Liver (tissue), 8 donors: ENCODE measurements at regions not wholly inside any gene's neighbourhood (a gene's known extent, or its start where the extent isn't known, plus 50 kb on each side); places are given as distances from the start of the nearest gene placed in this dataset.

Experiments
- DNase-seq: peaks from one replicate; pipeline ENCODE4 v3.0.0-alpha.2; 2017; ENCODE audit warnings: low spot score
- H3K27ac ChIP-seq, 2 donors: one replicate each; pipeline ENCODE4 v1.7.0; 2013; ENCODE audit warnings: inconsistent platforms in 2 of 2, low read length in 2 of 2, control low read depth in 1 of 2, low read depth in 1 of 2, mild to moderate bottlenecking in 1 of 2
- H3K27me3 ChIP-seq, 4 donors: one replicate each; pipeline versions ENCODE4 v1.6.1 to v1.7.0; 2013; ENCODE audit warnings: low read length in 3 of 4, inconsistent platforms in 1 of 4, mild to moderate bottlenecking in 1 of 4, moderate library complexity in 1 of 4; ENCODE audit not compliant: control insufficient read depth in 4 of 4, insufficient read depth in 4 of 4
- H3K36me3 ChIP-seq, 4 donors: one replicate each; pipeline versions ENCODE4 v1.6.1 to v1.7.0; 2013; ENCODE audit warnings: low read length in 3 of 4, mild to moderate bottlenecking in 3 of 4, low read depth in 1 of 4, moderate library complexity in 1 of 4; ENCODE audit not compliant: control insufficient read depth in 4 of 4, insufficient read depth in 3 of 4
- H3K4me1 ChIP-seq, 4 donors: one replicate each; pipeline versions ENCODE4 v1.6.1 to v1.7.0; 2013; ENCODE audit warnings: low read length in 3 of 4, mild to moderate bottlenecking in 3 of 4, moderate library complexity in 1 of 4; ENCODE audit not compliant: control insufficient read depth in 4 of 4, insufficient read depth in 4 of 4
- H3K4me3 ChIP-seq, 3 donors: one replicate each; pipeline versions ENCODE4 v1.6.1 to v1.7.0; 2013; ENCODE audit warnings: low read length in 3 of 3, control low read depth in 1 of 3, low read depth in 1 of 3, mild to moderate bottlenecking in 1 of 3
- H3K9ac ChIP-seq, 2 donors: one replicate each; pipeline ENCODE4 v1.7.0; 2013; ENCODE audit warnings: low read length in 2 of 2, mild to moderate bottlenecking in 2 of 2, moderate library complexity in 2 of 2, control low read depth in 1 of 2, low read depth in 1 of 2
- H3K9me3 ChIP-seq, 4 donors: one replicate each; pipeline versions ENCODE4 v1.6.1 to v1.7.0; 2013; ENCODE audit warnings: low read length in 3 of 4; ENCODE audit not compliant: control insufficient read depth in 4 of 4
- CTCF ChIP-seq: fragments of 150-350 bp; IDR thresholded peaks from 2 replicates; pipeline ENCODE4 v1.5.1; 2017; ENCODE audit warnings: improper control_type of control experiment, low read depth, low read length; ENCODE audit not compliant: missing input control
- EGR1 ChIP-seq, 2 donors: IDR thresholded peaks; 2 replicates each; pipeline ENCODE4 v1.6.1; 2016 to 2018; ENCODE audit warnings: antibody characterized with exemption in 2 of 2, low read depth in 2 of 2
- FOXA1 ChIP-seq: IDR thresholded peaks from 2 replicates; pipeline ENCODE4 v1.6.1; 2016; ENCODE audit warnings: antibody characterized with exemption
- FOXA2 ChIP-seq: IDR thresholded peaks from 2 replicates; pipeline ENCODE4 v1.6.1; 2016; ENCODE audit warnings: antibody characterized with exemption
- GABPA ChIP-seq, 2 donors: IDR thresholded peaks in 1 of 2; conservative IDR thresholded peaks in 1 of 2; 2 replicates each; pipeline ENCODE4 v1.6.1; 2016; ENCODE audit warnings: antibody characterized with exemption in 2 of 2, mild to moderate bottlenecking in 1 of 2, moderate library complexity in 1 of 2
- HNF4A ChIP-seq, 2 donors: conservative IDR thresholded peaks; 2 replicates each; pipeline ENCODE4 v1.6.1; 2016; ENCODE audit warnings: antibody characterized with exemption in 2 of 2, mild to moderate bottlenecking in 2 of 2
- HNF4G ChIP-seq: IDR thresholded peaks from 2 replicates; pipeline ENCODE4 v1.6.1; 2016; ENCODE audit warnings: antibody characterized with exemption
- JUND ChIP-seq, 2 donors: IDR thresholded peaks; 2 replicates each; pipeline ENCODE4 v1.6.1; 2016; ENCODE audit warnings: antibody characterized with exemption in 2 of 2
- MAX ChIP-seq: IDR thresholded peaks from 2 replicates; pipeline ENCODE4 v1.6.1; 2016; ENCODE audit warnings: antibody characterized with exemption
- NR2F2 ChIP-seq: IDR thresholded peaks from 2 replicates; pipeline ENCODE4 v1.6.1; 2016; ENCODE audit warnings: antibody characterized with exemption
- RAD21 ChIP-seq, 2 donors: IDR thresholded peaks; 2 replicates each; pipeline ENCODE4 v1.6.1; 2016; ENCODE audit warnings: antibody characterized with exemption in 2 of 2, mild to moderate bottlenecking in 2 of 2
- RXRA ChIP-seq, 2 donors: IDR thresholded peaks; 2 replicates each; pipeline ENCODE4 v1.6.1; 2017 to 2018; ENCODE audit warnings: antibody characterized with exemption in 2 of 2, mild to moderate bottlenecking in 1 of 2
- SP1 ChIP-seq: IDR thresholded peaks from 2 replicates; pipeline ENCODE4 v1.6.1; 2018; ENCODE audit warnings: antibody characterized with exemption, mild to moderate bottlenecking
- TAF1 ChIP-seq: conservative IDR thresholded peaks from 2 replicates; pipeline ENCODE4 v1.6.1; 2016; ENCODE audit warnings: antibody characterized with exemption, mild to moderate bottlenecking
- YY1 ChIP-seq: IDR thresholded peaks from 2 replicates; pipeline ENCODE4 v1.6.1; 2016; ENCODE audit warnings: antibody characterized with exemption, mild to moderate bottlenecking
- WGBS: extraction: QIAGEN DNeasy Blood & Tissue Kit; methylation state at CpG from one replicate; pipeline ENCODE4 v1.1.7; 2013; 5-methylcytosine and 5-hydroxymethylcytosine counted together
- TF ChIP-seq, protein P1 (sequence below): IDR thresholded peaks from 2 replicates; pipeline ENCODE4 v1.6.1; 2016; ENCODE audit warnings: antibody characterized with exemption, mild to moderate bottlenecking
- TF ChIP-seq, protein P2 (sequence below): IDR thresholded peaks from 2 replicates; pipeline ENCODE4 v1.6.1; 2016; ENCODE audit warnings: antibody characterized with exemption
- TF ChIP-seq, protein P3 (sequence below): IDR thresholded peaks from 2 replicates; pipeline ENCODE4 v1.6.1; 2016; ENCODE audit warnings: antibody characterized with exemption
- donor health status: healthy.
- donor health status: healthy.
- donor health status: healthy.
- donor health status: healthy.
- donor health status: healthy.

DNA sequence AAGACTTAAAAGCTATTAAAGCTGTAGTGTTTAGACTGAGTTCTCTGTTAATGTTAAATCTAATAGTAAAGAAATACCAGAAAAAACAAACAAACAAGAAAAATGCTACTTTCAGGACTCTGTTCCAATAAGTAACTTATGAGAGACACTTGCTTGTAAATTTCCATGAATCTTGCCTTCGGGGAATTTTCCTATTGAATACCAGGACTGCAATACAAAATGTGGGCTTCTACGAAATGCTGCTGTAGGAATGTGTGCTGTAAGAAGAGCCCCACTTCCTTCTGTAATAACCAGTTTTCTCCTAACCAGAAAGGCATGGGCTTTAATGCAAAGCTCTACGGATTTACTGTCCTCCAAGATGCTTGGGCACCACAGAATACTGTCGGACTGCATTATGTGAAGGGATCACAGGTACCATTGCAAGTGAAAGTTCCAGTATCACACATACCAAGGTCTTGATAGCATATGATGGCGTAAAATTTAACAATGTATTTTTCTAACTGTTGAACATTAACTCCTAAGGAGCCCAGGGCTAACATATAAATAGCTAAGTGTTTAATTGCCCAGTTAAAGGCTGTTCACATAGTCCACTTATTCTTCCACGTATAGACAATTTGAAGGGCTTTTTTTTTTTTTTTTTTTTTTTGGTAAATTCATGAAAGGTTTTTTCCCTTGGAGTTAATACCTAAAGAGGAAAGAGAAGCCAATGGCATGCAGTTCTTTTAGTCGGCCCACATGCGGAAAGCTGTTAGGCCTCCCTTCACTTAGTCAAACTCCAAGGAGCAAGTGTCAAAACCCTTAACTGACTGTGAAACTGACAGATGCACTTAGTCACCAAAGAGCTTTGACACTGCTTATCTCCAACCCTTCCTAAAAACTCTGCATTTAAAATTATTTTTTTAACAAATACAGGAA lies 564.0 kb upstream of the POU3F3 start:
- Histone ChIP-seq H3K9ac (no peak overlapping the region), H3K4me3 (no peak overlapping the region), H3K4me1 (no peaks in the 10 kb centered on the region), H3K27me3 (no peaks in the 10 kb centered on the region), H3K9me3 (no peaks in the 10 kb centered on the region), H3K36me3 (no peaks in the 10 kb centered on the region), H3K27ac (no peak overlapping the region)
- WGBS = 68% methylated on average over 8 of the region's 8 CpGs
- no peak for DNase-seq
- no peak for TF ChIP-seq EGR1 (IDR thresholded peaks at IDR 0.05; ENCODE audit: low read depth in 2 of 2)

DNA sequence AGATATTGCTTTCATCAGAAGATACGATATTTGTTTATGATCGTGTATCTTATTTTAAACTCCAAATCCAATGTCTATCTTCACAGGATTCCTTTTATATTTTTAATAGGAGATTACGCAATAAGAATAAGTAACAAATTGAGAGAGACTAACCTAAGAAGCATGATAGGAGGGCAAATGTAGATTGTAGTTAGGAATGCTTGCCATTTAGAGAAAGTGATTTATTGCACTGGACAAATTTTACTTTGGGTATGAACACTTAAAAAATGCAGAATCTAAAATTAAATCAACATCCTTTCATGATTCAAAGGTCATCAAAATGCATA lies 563.4 kb upstream of the POU3F3 start:
- H3K9me3 ChIP-seq = no peaks in the 10 kb centered on the region
- H3K27me3 ChIP-seq = no peaks in the 10 kb centered on the region
- no peak overlapping the region for H3K9ac ChIP-seq
- no peak for DNase-seq
- H3K36me3 ChIP-seq = no peaks in the 10 kb centered on the region
- no peaks in the 10 kb centered on the region for H3K4me1 ChIP-seq
- no peak overlapping the region for H3K27ac ChIP-seq
- TF ChIP-seq GABPA (IDR thresholded peaks at IDR 0.05 in 1 of 2, conservative IDR thresholded peaks at IDR 0.05 in 1 of 2) (no peak), HNF4A (conservative IDR thresholded peaks at IDR 0.05) (no peak), TAF1 (no peak), HNF4G (no peak), RAD21 (IDR thresholded peaks at IDR 0.05) (no peak), SP1 (no peak), RXRA (IDR thresholded peaks at IDR 0.05) (no peak), EGR1 (IDR thresholded peaks at IDR 0.05; ENCODE audit: low read depth in 2 of 2) (no peak), JUND (IDR thresholded peaks at IDR 0.05) (no peak), CTCF (no peak), FOXA1 (no peak), NR2F2 (no peak), YY1 (no peak), MAX (no peak), FOXA2 (no peak)
- TF ChIP-seq, protein P1, sequence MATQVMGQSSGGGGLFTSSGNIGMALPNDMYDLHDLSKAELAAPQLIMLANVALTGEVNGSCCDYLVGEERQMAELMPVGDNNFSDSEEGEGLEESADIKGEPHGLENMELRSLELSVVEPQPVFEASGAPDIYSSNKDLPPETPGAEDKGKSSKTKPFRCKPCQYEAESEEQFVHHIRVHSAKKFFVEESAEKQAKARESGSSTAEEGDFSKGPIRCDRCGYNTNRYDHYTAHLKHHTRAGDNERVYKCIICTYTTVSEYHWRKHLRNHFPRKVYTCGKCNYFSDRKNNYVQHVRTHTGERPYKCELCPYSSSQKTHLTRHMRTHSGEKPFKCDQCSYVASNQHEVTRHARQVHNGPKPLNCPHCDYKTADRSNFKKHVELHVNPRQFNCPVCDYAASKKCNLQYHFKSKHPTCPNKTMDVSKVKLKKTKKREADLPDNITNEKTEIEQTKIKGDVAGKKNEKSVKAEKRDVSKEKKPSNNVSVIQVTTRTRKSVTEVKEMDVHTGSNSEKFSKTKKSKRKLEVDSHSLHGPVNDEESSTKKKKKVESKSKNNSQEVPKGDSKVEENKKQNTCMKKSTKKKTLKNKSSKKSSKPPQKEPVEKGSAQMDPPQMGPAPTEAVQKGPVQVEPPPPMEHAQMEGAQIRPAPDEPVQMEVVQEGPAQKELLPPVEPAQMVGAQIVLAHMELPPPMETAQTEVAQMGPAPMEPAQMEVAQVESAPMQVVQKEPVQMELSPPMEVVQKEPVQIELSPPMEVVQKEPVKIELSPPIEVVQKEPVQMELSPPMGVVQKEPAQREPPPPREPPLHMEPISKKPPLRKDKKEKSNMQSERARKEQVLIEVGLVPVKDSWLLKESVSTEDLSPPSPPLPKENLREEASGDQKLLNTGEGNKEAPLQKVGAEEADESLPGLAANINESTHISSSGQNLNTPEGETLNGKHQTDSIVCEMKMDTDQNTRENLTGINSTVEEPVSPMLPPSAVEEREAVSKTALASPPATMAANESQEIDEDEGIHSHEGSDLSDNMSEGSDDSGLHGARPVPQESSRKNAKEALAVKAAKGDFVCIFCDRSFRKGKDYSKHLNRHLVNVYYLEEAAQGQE = no peak
- TF ChIP-seq, protein P2, sequence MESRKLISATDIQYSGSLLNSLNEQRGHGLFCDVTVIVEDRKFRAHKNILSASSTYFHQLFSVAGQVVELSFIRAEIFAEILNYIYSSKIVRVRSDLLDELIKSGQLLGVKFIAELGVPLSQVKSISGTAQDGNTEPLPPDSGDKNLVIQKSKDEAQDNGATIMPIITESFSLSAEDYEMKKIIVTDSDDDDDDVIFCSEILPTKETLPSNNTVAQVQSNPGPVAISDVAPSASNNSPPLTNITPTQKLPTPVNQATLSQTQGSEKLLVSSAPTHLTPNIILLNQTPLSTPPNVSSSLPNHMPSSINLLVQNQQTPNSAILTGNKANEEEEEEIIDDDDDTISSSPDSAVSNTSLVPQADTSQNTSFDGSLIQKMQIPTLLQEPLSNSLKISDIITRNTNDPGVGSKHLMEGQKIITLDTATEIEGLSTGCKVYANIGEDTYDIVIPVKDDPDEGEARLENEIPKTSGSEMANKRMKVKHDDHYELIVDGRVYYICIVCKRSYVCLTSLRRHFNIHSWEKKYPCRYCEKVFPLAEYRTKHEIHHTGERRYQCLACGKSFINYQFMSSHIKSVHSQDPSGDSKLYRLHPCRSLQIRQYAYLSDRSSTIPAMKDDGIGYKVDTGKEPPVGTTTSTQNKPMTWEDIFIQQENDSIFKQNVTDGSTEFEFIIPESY = no peak
- TF ChIP-seq, protein P3, sequence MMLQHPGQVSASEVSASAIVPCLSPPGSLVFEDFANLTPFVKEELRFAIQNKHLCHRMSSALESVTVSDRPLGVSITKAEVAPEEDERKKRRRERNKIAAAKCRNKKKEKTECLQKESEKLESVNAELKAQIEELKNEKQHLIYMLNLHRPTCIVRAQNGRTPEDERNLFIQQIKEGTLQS = no peak
- WGBS = 86% methylated on average over 3 of the region's 3 CpGs
- no peak overlapping the region for H3K4me3 ChIP-seq
